ENCODE measurements at regions not wholly inside any gene's neighbourhood (a gene's known extent, or its start where the extent isn't known, plus 50 kb on each side); places are given as distances from the start of the nearest gene placed in this dataset.

DNA sequence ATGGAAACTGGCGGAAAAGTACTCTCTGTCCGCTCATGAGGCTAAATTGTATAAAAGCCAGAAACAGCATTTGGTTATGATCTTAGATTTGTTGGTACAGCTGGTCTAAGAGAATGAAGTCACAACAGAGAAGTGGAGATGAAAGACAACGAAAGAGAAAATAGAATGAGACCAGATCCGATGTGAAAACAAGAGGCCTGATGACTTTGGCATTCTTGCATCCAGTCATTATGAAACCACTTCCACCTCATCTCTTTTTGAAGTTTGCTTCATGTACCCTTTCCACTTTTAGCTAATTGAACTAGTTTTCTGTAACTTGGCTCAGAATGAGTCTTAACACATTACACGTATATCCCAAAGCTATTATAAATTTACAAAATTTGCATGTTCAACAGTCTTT lies 1431.7 kb downstream of the LRRC4C start:
- no peak for FAIRE-seq
- no peaks in the 10 kb centered on the region for H3K36me3 ChIP-seq (ENCODE audit: control insufficient read depth in 2 of 3, insufficient read depth in 3 of 3, low read length in 3 of 3)
- intact Hi-C loops (cut with DNase I) = no loop called here
- peaks cover 0 to 3% (median 0%) of the 10 kb centered on the region in 3 donors for H3K9me3 ChIP-seq (ENCODE audit: control insufficient read depth in 2 of 3, insufficient read depth in 1 of 3, low read length in 3 of 3)
- DNase-seq = no peak
- H3K27ac ChIP-seq (ENCODE audit: low read depth in 2 of 2, low read length in 2 of 2) = no peak overlapping the region
- no peak overlapping the region for H3K4me3 ChIP-seq (ENCODE audit: low read length in 3 of 3)
- H3K9ac ChIP-seq (ENCODE audit: low read length in 3 of 3) = no peak overlapping the region
- no peaks in the 10 kb centered on the region for H3K27me3 ChIP-seq (ENCODE audit: control insufficient read depth, insufficient read depth, low read length)
- no peak for TF ChIP-seq CTCF (IDR thresholded peaks at IDR 0.05; ENCODE audit: borderline replicate concordance, extremely low read depth, insufficient read depth)
- H3K4me1 ChIP-seq (ENCODE audit: control insufficient read depth in 2 of 3, insufficient read depth in 2 of 3, low read depth in 1 of 3, low read length in 3 of 3) = no peaks in the 10 kb centered on the region

DNA sequence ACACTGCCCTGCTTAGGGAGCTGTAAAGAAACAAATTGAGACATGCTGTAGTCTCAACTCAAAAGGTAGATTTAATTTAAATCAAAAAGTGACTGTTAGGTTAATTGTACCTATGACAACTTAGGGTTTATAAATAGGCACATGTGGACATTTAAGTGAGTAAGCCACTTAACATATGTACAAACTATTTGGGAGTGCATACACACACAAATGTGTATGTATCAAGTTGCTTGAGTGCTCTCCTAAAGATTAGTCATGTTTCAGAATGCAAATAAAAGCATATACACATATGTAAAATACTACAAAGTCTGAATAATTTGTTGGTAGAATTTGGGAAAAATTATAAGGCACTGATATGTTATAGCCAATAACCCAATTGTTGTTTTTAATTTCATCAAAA lies 1435.7 kb downstream of the LRRC4C start:
- no peaks in the 10 kb centered on the region for H3K27me3 ChIP-seq (ENCODE audit: control insufficient read depth, insufficient read depth, low read length)
- H3K36me3 ChIP-seq (ENCODE audit: control insufficient read depth in 2 of 3, insufficient read depth in 3 of 3, low read length in 3 of 3) = no peaks in the 10 kb centered on the region
- H3K9me3 ChIP-seq (ENCODE audit: control insufficient read depth in 2 of 3, insufficient read depth in 1 of 3, low read length in 3 of 3) = no peaks in the 10 kb centered on the region
- DNase-seq (no peak), FAIRE-seq (no peak)
- H3K4me1 ChIP-seq (ENCODE audit: control insufficient read depth in 2 of 3, insufficient read depth in 2 of 3, low read depth in 1 of 3, low read length in 3 of 3) = no peaks in the 10 kb centered on the region
- H3K4me3 ChIP-seq (ENCODE audit: low read length in 3 of 3) = no peak overlapping the region
- H3K27ac ChIP-seq (ENCODE audit: low read depth in 2 of 2, low read length in 2 of 2) = no peak overlapping the region
- TF ChIP-seq CTCF (IDR thresholded peaks at IDR 0.05; ENCODE audit: borderline replicate concordance, extremely low read depth, insufficient read depth) = no peak
- H3K9ac ChIP-seq (ENCODE audit: low read length in 3 of 3) = no peak overlapping the region
- intact Hi-C loops (cut with DNase I) = no loop called here

GRCh38 chr11:40010011-40010410 lies 1449.4 kb downstream of the LRRC4C start:
- intact Hi-C loops (cut with DNase I) = no loop called here
- no peak for DNase-seq

More at GRCh38 chr11:40010011-40010410, 1449.4 kb downstream of the LRRC4C start:
- H3K27me3 ChIP-seq (ENCODE audit: control insufficient read depth, insufficient read depth, low read length) = no peaks in the 10 kb centered on the region
- TF ChIP-seq CTCF (IDR thresholded peaks at IDR 0.05; ENCODE audit: borderline replicate concordance, extremely low read depth, insufficient read depth) = no peak
- H3K9ac ChIP-seq (ENCODE audit: low read length in 3 of 3) = no peak overlapping the region
- no peak for FAIRE-seq
- no peak overlapping the region for H3K27ac ChIP-seq (ENCODE audit: low read depth in 2 of 2, low read length in 2 of 2)
- H3K36me3 ChIP-seq (ENCODE audit: control insufficient read depth in 2 of 3, insufficient read depth in 3 of 3, low read length in 3 of 3) = no peaks in the 10 kb centered on the region
- H3K4me3 ChIP-seq (ENCODE audit: low read length in 3 of 3) = no peak overlapping the region
- no peaks in the 10 kb centered on the region for H3K9me3 ChIP-seq (ENCODE audit: control insufficient read depth in 2 of 3, insufficient read depth in 1 of 3, low read length in 3 of 3)
- no peaks in the 10 kb centered on the region for H3K4me1 ChIP-seq (ENCODE audit: control insufficient read depth in 2 of 3, insufficient read depth in 2 of 3, low read depth in 1 of 3, low read length in 3 of 3)

All from kidney (tissue), 13 donors.